ENCODE measurements at regions not wholly inside any gene's neighbourhood (a gene's known extent, or its start where the extent isn't known, plus 50 kb on each side); places are given as distances from the start of the nearest gene placed in this dataset.

- H4K20me1 ChIP-seq (ENCODE audit: control insufficient read depth, insufficient read depth), result no peaks in the 10 kb centered on the region
- in situ Hi-C loops (cut with MboI), result no loop called here
- H3K4me2 ChIP-seq (ENCODE audit: control insufficient read depth, insufficient read depth), result no peak overlapping the region
- SMC1A ChIA-PET (ENCODE audit: uncharacterized antibody, unreplicated experiment), result interaction anchor here (1.6 kb wide), 1 partner anchor 27 kb away, joined by 3 read pairs; no protein-coding TSS in a partner anchor
- H3K9me3 ChIP-seq (replicated peaks; ENCODE audit: control insufficient read depth, insufficient read depth, low read length), result no peaks in the 10 kb centered on the region
- POLR2A ChIA-PET, result no interaction called here
- CTCF ChIA-PET, result no interaction called here
- FAIRE-seq (no peak), ATAC-seq (no peak), DNase-seq (ENCODE audit: low read depth, low spot score) (no peak)
- no peaks in the 10 kb centered on the region for H3K4me1 ChIP-seq (ENCODE audit: control insufficient read depth, insufficient read depth, low read length)
- intact Hi-C loops (cut with micrococcal nuclease; ENCODE audit: unreplicated experiment), result no loop called here
- no peaks in the 10 kb centered on the region for H3K79me2 ChIP-seq (ENCODE audit: control insufficient read depth, insufficient read depth, low read length)
- 0% methylated on average over 1 of the region's 1 CpG for WGBS (ENCODE audit: insufficient coverage, insufficient replicate concordance, low lambda C conversion rate, missing lambda C conversion rate)
- H3K27ac ChIP-seq (ENCODE audit: control insufficient read depth, insufficient read depth), result no peak overlapping the region
- H3K36me3 ChIP-seq (ENCODE audit: control insufficient read depth in 2 of 2, insufficient read depth in 2 of 2, low read length in 1 of 2), result no peaks in the 10 kb centered on the region
- H3K9ac ChIP-seq (ENCODE audit: control insufficient read depth, insufficient read depth, low read length), result no peak overlapping the region
- no peak overlapping the region for H3K4me3 ChIP-seq
- H2AFZ ChIP-seq (ENCODE audit: control insufficient read depth, low read depth, low read length), result no peak overlapping the region
- RAD21 ChIA-PET (ENCODE audit: unreplicated experiment), result no interaction called here
- BruUV-seq (replicated peaks), result no TSS peak
- H3K27me3 ChIP-seq (replicated peaks in 1 of 2; ENCODE audit: control insufficient read depth in 2 of 2, insufficient read depth in 2 of 2, low read length in 1 of 2), result no peaks in the 10 kb centered on the region
- TF ChIP-seq CUX1 (IDR thresholded peaks at IDR 0.05; ENCODE audit: insufficient replicate concordance, low read depth, low read length) (no peak), FOXM1 (IDR thresholded peaks at IDR 0.05; ENCODE audit: low read depth, low read length) (no peak), ZNF687 (IDR thresholded peaks at IDR 0.05) (no peak), E2F8 (IDR thresholded peaks at IDR 0.05; ENCODE audit: low read depth, partially characterized antibody) (no peak), JUND (IDR thresholded peaks at IDR 0.05; ENCODE audit: low read depth, low read length) (no peak), MEF2B (IDR thresholded peaks at IDR 0.05; ENCODE audit: partially characterized antibody, poor library complexity, severe bottlenecking) (no peak), MEF2A (IDR thresholded peaks at IDR 0.05; ENCODE audit: insufficient read depth, low read depth, low read length) (no peak), SIN3A (IDR thresholded peaks at IDR 0.05; ENCODE audit: low read depth, low read length) (no peak), SREBF2 (IDR thresholded peaks at IDR 0.05; ENCODE audit: low read length) (no peak), CHD1 (IDR thresholded peaks at IDR 0.05; ENCODE audit: low read depth, low read length) (no peak), RBBP5 (conservative IDR thresholded peaks at IDR 0.05) (no peak), TCF12 (IDR thresholded peaks at IDR 0.05; ENCODE audit: low read depth, low read length) (no peak)
Measured at GRCh38 chr7:115300231-115300870, 378.5 kb downstream of the MDFIC start.
